Upper lobe of left lung (tissue), 6 donors: ENCODE measurements at regions not wholly inside any gene's neighbourhood (a gene's known extent, or its start where the extent isn't known, plus 50 kb on each side); places are given as distances from the start of the nearest gene placed in this dataset.
"Not testable (repeated sequence)": the region's sequence is repeated elsewhere in the genome, so short reads cannot be mapped to it uniquely, and the experiment has no call there.

Experiments
- ATAC-seq, 2 donors: fragments of 200-7000 bp; cut with Tn5 transposase; one replicate each; pipeline ENCODE4 v1.9.1; 2022; ENCODE audit warnings: mild to moderate bottlenecking in 2 of 2, moderate library complexity in 2 of 2; ENCODE audit not compliant: low FRiP score in 2 of 2
- DNase-seq, 2 donors: peaks; one replicate each; pipeline ENCODE4 v3.0.0-alpha.2; 2019 to 2020
- H3K27ac ChIP-seq, 4 donors: fragments of 200-600 bp; sonication (generic); one replicate each; pipeline ENCODE4 v1.5.1; 2016 to 2019
- H3K27me3 ChIP-seq, 4 donors: fragments of 200-600 bp; sonication (generic); one replicate each; pipeline ENCODE4 v1.5.1; 2017 to 2019
- H3K36me3 ChIP-seq, 4 donors: fragments of 200-600 bp; sonication (generic); one replicate each; pipeline ENCODE4 v1.5.1; 2016 to 2019
- H3K4me1 ChIP-seq, 4 donors: fragments of 200-600 bp; sonication (generic); one replicate each; pipeline ENCODE4 v1.5.1; 2018 to 2019
- H3K4me3 ChIP-seq, 4 donors: fragments of 200-600 bp; sonication (generic); one replicate each; pipeline ENCODE4 v1.5.1; 2017 to 2019; ENCODE audit warnings: mild to moderate bottlenecking in 2 of 4, moderate library complexity in 1 of 4
- H3K9me3 ChIP-seq, 4 donors: fragments of 200-600 bp; sonication (generic); one replicate each; pipeline ENCODE4 v1.5.1; 2018 to 2019
- EP300 ChIP-seq, 4 donors: sonication (generic); formaldehyde crosslinking; IDR thresholded peaks; one replicate each; pipeline ENCODE4 v1.5.1; 2017; ENCODE audit warnings: antibody characterized with exemption in 4 of 4, control low read depth in 2 of 4
- POLR2A ChIP-seq, 4 donors: fragments of 450-650 bp; IDR thresholded peaks; one replicate each; pipeline ENCODE4 v1.5.1; 2016 to 2017; ENCODE audit warnings: antibody characterized with exemption in 4 of 4, mild to moderate bottlenecking in 2 of 4
- POLR2AphosphoS5 ChIP-seq, 2 donors: sonication (generic); formaldehyde crosslinking; IDR thresholded peaks; one replicate each; pipeline ENCODE4 v1.5.1; 2017; ENCODE audit warnings: antibody characterized with exemption in 2 of 2
- WGBS, 2 donors: methylation state at CpG; one replicate each; pipeline ENCODE4 v1.1.5; 2017 to 2018; 5-methylcytosine and 5-hydroxymethylcytosine counted together
- TF ChIP-seq, protein P1 (sequence below), 6 experiments: fragments of 450-650 bp in 4 of 6; fragments of 200-600 bp in 2 of 6; sonication (generic) in 2 of 6; IDR thresholded peaks; one replicate each; pipeline ENCODE4 v1.5.1; 2016 to 2019; ENCODE audit warnings: antibody characterized with exemption in 6 of 6
- donor health status: DM: no; HTN: no; CAD: no; lungs with moderate emphysema.
- donor health status: DM: no; HTN: yes; CAD: no; lungs with severe emphysema.

DNA sequence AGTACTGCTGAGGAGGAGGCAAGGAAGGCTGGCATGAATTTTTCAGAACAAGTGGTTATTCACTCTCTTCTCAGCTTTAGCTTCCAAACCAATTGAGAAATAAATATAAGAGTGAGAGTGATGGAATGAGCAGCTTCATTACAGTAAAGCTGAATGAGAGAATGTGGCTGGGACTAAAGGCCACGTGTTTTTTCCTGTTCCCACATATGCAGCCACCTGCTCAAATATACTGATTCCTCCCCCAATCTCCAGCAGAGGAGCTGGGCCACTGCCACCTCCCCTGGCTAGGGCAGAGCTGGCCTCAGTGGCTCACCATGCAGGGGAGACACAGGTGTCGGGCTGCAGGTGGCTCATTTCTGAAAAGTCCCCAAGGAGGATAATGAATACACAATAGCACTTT lies 1505.3 kb upstream of the WWC1 start:
- WGBS, 2 donors = 64 to 85% methylated on average over 2 of the region's 2 CpGs

DNA sequence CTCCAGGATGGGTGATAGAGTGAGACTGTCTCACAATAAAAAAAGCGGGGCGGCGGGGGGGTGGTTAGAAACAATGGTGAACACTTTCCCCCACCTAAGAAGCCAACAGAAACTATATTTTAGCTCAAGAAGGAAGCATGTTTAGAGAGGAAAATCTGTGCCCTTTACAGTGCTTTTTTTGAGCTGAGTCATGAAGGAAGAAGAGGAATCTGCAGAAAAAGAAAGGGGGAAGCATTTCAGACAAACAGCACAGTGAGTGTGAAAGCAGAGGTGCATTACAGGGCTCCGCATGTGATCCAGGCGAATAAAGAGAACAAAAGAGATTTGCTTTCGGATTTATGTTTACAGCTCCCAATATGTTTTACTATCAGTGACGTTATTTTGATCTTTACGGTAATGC lies 1504.6 kb upstream of the WWC1 start:
- TF ChIP-seq, protein P1, sequence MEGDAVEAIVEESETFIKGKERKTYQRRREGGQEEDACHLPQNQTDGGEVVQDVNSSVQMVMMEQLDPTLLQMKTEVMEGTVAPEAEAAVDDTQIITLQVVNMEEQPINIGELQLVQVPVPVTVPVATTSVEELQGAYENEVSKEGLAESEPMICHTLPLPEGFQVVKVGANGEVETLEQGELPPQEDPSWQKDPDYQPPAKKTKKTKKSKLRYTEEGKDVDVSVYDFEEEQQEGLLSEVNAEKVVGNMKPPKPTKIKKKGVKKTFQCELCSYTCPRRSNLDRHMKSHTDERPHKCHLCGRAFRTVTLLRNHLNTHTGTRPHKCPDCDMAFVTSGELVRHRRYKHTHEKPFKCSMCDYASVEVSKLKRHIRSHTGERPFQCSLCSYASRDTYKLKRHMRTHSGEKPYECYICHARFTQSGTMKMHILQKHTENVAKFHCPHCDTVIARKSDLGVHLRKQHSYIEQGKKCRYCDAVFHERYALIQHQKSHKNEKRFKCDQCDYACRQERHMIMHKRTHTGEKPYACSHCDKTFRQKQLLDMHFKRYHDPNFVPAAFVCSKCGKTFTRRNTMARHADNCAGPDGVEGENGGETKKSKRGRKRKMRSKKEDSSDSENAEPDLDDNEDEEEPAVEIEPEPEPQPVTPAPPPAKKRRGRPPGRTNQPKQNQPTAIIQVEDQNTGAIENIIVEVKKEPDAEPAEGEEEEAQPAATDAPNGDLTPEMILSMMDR (IDR thresholded peaks at IDR 0.05) = no peak
- TF ChIP-seq EP300 (IDR thresholded peaks at IDR 0.05) (no peak), POLR2A (IDR thresholded peaks at IDR 0.05) (no peak), POLR2AphosphoS5 (IDR thresholded peaks at IDR 0.05) (no peak)
- WGBS, 2 donors = 86 to 91% methylated on average over 8 of the region's 8 CpGs
- no peak for DNase-seq
- no peak overlapping the region for H3K27ac ChIP-seq
- H3K9me3 ChIP-seq = no peaks in the 10 kb centered on the region
- no peaks in the 10 kb centered on the region for H3K27me3 ChIP-seq
- ATAC-seq = no peak
- H3K4me1 ChIP-seq = no peaks in the 10 kb centered on the region
- no peaks in the 10 kb centered on the region for H3K36me3 ChIP-seq
- no peak overlapping the region for H3K4me3 ChIP-seq

More for the DNA sequence above, 1505.3 kb upstream of the WWC1 start:
- no peaks in the 10 kb centered on the region for H3K4me1 ChIP-seq
- H3K27me3 ChIP-seq = no peaks in the 10 kb centered on the region
- DNase-seq = no peak
- H3K9me3 ChIP-seq = no peaks in the 10 kb centered on the region
- H3K36me3 ChIP-seq = no peaks in the 10 kb centered on the region
- H3K4me3 ChIP-seq = no peak overlapping the region
- H3K27ac ChIP-seq = no peak overlapping the region
- ATAC-seq = no peak
- TF ChIP-seq EP300 (IDR thresholded peaks at IDR 0.05) (no peak), POLR2AphosphoS5 (IDR thresholded peaks at IDR 0.05) (no peak)

DNA sequence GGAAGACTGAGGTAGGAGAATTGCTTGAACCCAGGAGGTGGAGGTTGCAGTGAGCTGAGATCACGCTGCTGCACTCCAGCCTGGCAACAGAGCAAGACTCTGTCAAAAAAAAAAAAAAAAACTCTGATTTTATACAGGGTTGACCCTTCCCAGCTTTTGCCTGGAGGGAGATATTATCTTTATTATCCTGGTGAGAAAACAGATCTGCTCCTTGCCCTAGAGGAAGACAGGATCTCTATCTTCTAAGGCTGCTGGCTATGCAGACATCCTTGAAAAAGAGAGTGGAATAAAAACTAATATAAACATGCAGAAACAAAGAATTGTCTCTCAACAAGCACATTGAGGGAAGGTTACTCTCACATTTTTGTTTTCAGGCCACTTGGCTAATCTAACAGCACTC lies 1503.4 kb upstream of the WWC1 start:
- Histone ChIP-seq H3K9me3 (no peaks in the 10 kb centered on the region), H3K4me3 (no peak overlapping the region), H3K27me3 (no peaks in the 10 kb centered on the region), H3K4me1 (no peaks in the 10 kb centered on the region), H3K27ac (no peak overlapping the region), H3K36me3 (no peaks in the 10 kb centered on the region)
- no peak for DNase-seq
- no peak for ATAC-seq
- TF ChIP-seq, protein P1 (IDR thresholded peaks at IDR 0.05) = no peak
- TF ChIP-seq POLR2AphosphoS5 (IDR thresholded peaks at IDR 0.05) (no peak), POLR2A (IDR thresholded peaks at IDR 0.05) (no peak), EP300 (IDR thresholded peaks at IDR 0.05) (no peak)
- WGBS, 2 donors = 30 to 82% methylated on average over 1 of the region's 1 CpG

DNA sequence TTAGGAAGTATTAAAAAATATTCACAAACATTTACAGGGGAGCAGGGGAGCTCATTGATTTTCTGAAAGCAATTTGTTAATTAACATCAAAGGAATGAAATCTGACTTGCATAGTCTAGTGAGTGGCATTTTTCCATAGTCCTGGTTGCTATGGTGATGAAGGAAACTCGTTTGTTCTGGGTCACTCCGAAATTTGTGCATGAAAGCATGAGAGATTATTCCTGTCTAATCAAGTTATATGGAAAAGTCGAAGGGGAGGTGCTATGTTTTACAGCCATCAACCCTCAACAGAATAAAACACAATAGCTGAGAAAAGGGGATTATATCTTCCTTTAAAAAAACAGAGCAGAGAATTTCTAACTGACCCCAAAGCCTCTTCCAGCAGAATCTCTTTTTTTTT lies 1495.7 kb upstream of the WWC1 start:
- Histone ChIP-seq H3K36me3 (no peaks in the 10 kb centered on the region), H3K9me3 (no peaks in the 10 kb centered on the region), H3K4me1 (no peaks in the 10 kb centered on the region), H3K27ac (no peak overlapping the region), H3K4me3 (no peak overlapping the region), H3K27me3 (no peaks in the 10 kb centered on the region)
- ATAC-seq (no peak), DNase-seq (no peak)
- TF ChIP-seq POLR2A (IDR thresholded peaks at IDR 0.05) = no peak
- no peak for TF ChIP-seq EP300 (IDR thresholded peaks at IDR 0.05)
- TF ChIP-seq, protein P1 (IDR thresholded peaks at IDR 0.05) = no peak
- no peak for TF ChIP-seq POLR2AphosphoS5 (IDR thresholded peaks at IDR 0.05)
- 38 to 45% methylated on average over 3 of the region's 3 CpGs for WGBS, 2 donors

DNA sequence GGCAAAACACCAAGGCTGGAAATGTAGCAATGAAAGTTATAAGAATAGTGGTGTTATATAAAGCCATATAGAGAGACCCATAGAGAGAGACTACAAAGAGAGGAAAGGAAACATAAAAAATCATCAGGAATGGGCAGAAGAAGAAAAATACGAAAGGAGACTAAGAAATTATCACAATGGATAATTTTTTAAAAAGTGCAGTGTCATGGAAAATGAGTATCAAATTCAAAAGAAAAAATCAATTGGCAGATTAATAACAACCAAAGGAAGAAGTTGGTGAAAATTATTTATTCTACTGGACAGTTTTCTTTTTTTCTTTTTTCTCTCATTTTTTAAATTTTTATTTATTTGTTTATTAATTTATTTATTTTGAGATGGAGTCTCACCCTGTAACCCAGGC lies 1488.4 kb upstream of the WWC1 start:
- DNase-seq (no peak), ATAC-seq (no peak)
- Histone ChIP-seq H3K27me3 (no peaks in the 10 kb centered on the region), H3K4me3 (no peak overlapping the region), H3K4me1 (no peaks in the 10 kb centered on the region), H3K27ac (no peak overlapping the region), H3K9me3 (no peaks in the 10 kb centered on the region), H3K36me3 (no peaks in the 10 kb centered on the region)
- WGBS, 2 donors = 56 to 61% methylated on average over 1 of the region's 1 CpG
- no peak for TF ChIP-seq POLR2AphosphoS5 (IDR thresholded peaks at IDR 0.05)
- no peak for TF ChIP-seq POLR2A (IDR thresholded peaks at IDR 0.05)
- TF ChIP-seq EP300 (IDR thresholded peaks at IDR 0.05) = no peak
- TF ChIP-seq, protein P1 (IDR thresholded peaks at IDR 0.05) = no peak

DNA sequence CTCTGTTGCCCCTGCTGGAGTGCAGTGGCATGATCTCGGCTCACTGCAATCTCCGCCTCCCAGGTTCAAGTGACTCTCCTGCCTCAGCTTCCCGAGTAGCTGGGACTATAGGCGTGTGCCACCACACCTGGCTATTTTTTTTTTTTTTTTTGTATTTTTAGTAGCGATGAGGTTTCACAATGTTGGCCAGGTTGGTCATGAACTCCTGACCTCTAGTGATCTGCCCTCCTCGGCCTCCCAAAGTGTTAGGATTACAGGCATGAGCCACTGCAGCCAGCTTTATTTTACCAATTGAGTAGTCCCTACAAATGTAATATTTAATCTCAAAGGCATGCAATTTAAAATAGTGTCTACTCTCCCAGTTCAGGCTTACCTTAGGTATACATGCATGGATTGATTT lies 1487.2 kb upstream of the WWC1 start:
- H3K36me3 ChIP-seq, H3K4me3 ChIP-seq, H3K4me1 ChIP-seq, DNase-seq, ATAC-seq, H3K27ac ChIP-seq, H3K9me3 ChIP-seq, H3K27me3 ChIP-seq: not testable (repeated sequence)
- WGBS, 2 donors = 83 to 84% methylated on average over 6 of the region's 6 CpGs

DNA sequence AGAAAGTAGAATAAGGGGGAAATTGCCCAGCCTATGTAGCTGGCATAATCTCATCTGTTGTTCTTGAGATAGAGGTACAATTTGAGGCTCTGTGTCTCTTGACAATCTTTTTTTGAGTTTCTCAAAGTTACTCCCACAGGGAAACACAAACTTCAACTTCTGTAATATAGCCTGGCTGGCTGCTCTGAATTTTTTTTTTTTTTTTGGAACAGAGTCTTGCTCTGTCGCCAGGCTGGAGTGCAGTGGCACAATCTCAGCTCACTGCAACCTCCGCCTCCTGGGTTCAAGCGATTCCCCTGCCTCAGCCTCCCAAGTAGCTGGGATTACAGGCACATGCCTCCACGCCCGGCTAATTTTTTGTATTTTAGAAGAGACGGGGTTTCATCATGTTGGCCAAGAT lies 1486.8 kb upstream of the WWC1 start:
- H3K4me1 ChIP-seq, H3K27me3 ChIP-seq, H3K36me3 ChIP-seq, ATAC-seq, H3K9me3 ChIP-seq, DNase-seq, H3K4me3 ChIP-seq, H3K27ac ChIP-seq: not testable (repeated sequence)
- 90 to 93% methylated on average over 6 of the region's 6 CpGs for WGBS, 2 donors

DNA sequence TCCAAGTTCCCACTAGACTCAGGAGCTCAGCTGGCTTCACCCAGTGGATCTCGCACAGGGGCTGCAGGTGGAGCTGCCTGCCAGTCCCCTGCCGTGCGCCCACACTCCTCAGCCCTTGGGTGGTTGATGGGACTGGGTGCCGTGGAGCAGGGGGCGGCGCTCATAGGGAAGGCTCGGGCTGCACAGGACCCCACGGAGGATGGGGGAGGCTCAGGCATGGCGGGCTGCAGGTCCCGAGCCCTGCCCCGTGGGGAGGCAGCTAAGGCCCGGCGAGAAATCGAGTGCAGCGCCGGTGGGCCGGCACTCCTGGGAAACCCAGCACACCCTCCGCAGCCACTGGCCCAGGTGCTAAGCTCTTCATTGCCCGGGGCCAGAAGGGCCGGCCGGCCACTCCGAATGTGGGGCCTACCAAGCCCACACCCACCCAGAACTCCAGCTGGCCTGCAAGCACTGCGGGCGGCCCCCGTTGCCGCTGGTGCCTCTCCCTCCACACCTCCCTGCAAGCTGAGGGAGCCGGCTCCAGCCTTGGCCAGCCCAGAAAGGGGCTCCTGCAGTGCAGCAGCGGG lies 1481.3 kb upstream of the WWC1 start:
- peak in 1 of 2 donors; percentile 80 for DNase-seq
- 85 to 93% methylated on average over 4 to 28 of the region's 28 CpGs for WGBS, 2 donors
- ATAC-seq, H3K36me3 ChIP-seq, H3K4me3 ChIP-seq, H3K27me3 ChIP-seq, H3K27ac ChIP-seq, H3K4me1 ChIP-seq: not testable (repeated sequence)
- H3K9me3 ChIP-seq = peaks cover 0 to 14% (median 0%) of the 10 kb centered on the region in 4 donors
